GM20000 (cell line): ENCODE measurements at regions not wholly inside any gene's neighbourhood (a gene's known extent, or its start where the extent isn't known, plus 50 kb on each side); places are given as distances from the start of the nearest gene placed in this dataset.

ENCODE experiments used
- DNase-seq: peaks from one replicate; pipeline ENCODE4 v3.0.0; 2012; ENCODE audit warnings: low spot score
- TF ChIP-seq, protein P1 (sequence below): IDR thresholded peaks from 2 replicates; pipeline ENCODE4 v1.5.1; 2012; ENCODE audit warnings: mild to moderate bottlenecking, control low read depth; ENCODE audit errors: extremely low read depth, missing control alignments

DNA sequence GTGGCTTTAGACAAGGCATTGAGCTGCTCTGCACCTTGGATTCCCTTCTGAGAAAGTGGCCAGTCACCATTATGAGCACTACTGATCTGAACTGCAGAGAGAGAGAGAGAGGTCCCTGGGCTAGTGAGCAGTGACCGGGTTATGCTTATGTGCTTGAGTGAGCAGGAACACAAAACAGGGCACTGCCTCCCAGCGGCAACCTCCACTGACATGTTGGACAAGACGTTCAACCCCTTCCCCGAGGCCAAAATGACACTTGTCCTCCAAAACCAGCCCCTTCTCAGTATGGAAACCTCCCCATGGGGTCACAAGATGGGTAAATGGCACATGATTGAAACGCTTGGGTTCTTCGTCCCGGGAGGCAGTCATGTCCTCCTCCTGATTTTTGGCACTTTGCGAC is 339.4 kb upstream of the ZMIZ1 start:
- TF ChIP-seq, protein P1, sequence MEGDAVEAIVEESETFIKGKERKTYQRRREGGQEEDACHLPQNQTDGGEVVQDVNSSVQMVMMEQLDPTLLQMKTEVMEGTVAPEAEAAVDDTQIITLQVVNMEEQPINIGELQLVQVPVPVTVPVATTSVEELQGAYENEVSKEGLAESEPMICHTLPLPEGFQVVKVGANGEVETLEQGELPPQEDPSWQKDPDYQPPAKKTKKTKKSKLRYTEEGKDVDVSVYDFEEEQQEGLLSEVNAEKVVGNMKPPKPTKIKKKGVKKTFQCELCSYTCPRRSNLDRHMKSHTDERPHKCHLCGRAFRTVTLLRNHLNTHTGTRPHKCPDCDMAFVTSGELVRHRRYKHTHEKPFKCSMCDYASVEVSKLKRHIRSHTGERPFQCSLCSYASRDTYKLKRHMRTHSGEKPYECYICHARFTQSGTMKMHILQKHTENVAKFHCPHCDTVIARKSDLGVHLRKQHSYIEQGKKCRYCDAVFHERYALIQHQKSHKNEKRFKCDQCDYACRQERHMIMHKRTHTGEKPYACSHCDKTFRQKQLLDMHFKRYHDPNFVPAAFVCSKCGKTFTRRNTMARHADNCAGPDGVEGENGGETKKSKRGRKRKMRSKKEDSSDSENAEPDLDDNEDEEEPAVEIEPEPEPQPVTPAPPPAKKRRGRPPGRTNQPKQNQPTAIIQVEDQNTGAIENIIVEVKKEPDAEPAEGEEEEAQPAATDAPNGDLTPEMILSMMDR = no peak
- no peak for DNase-seq

DNA sequence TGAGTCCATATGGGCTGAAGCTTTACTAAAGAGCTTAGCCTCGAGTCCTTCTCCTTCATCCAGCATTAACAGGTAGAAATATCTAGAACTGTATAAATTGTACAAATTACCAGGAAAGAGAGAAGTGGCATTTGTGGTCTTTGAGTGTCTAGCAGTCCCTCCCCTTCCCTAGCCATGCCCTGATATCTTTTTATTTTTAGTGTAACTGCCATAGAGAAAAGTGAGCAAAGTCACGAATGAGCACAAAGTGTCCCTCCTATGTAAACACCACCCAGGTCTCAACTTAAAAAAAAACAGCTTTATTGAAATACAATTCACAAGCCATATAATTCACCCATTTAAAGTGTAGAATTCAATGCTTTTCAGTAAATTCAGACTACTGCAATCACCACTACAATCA is 339.0 kb upstream of the ZMIZ1 start:
- TF ChIP-seq, protein P1 = no peak
- DNase-seq = no peak

DNA sequence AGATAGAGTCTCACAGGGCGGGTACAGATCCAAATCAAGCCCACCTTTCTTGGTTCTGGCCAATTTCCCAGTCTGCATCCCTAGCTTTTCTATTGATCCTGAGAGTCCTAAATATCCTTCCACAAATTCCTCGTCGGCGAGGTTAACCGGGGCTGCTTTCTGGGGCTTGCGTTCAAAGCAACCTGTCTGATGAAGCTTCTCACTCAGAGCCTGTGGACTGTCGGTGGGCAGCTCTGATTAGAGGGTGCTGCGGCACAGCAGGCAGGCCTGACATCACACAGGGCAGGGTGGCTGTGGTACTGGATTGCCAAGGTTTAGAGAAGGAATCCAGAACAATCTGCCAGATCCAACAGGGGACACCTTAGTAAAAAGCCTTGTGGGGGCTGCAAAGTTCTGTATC is 338.0 kb upstream of the ZMIZ1 start:
- TF ChIP-seq, protein P1 = no peak
- no peak for DNase-seq

DNA sequence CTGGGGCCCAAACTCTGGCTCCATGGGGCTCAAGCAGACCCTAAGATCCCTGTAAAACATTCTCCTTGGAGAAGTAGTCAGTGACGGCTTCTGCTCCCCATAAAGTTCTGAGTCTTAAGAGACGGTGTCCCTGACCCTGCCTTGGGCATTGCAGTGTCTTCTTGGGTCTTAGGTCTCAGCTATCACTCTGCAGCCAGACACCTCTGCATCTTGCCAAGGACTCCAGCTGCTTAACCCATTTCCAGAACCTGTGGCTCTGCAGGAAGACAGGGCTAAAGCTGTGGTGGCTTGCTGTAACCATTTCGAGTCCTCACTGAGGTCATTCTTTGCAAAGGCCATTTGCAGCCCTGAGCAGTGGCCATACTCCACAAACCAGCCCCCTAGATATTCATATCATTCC is 337.1 kb upstream of the ZMIZ1 start:
- TF ChIP-seq, protein P1 = no peak
- no peak for DNase-seq

DNA sequence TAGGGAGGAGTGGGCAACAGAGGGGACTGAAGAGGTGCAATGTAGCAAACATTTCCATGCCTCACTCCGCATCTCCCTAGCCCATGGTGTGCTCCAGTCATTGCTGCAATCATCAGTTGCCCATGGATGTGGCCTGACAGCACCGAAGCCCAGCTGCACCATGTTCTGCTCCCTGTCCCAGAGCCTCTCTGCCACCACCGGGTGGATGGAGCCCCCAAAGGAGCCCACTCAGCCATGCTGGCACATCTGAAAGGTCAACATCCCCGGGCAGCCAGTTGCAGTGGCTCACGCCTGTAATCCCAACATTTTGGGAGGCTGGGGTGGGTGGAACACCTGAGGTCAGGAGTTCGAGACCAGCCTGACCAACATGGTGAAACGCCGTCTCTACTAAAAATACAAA is 336.4 kb upstream of the ZMIZ1 start:
- TF ChIP-seq, protein P1 = no peak
- no peak for DNase-seq

DNA sequence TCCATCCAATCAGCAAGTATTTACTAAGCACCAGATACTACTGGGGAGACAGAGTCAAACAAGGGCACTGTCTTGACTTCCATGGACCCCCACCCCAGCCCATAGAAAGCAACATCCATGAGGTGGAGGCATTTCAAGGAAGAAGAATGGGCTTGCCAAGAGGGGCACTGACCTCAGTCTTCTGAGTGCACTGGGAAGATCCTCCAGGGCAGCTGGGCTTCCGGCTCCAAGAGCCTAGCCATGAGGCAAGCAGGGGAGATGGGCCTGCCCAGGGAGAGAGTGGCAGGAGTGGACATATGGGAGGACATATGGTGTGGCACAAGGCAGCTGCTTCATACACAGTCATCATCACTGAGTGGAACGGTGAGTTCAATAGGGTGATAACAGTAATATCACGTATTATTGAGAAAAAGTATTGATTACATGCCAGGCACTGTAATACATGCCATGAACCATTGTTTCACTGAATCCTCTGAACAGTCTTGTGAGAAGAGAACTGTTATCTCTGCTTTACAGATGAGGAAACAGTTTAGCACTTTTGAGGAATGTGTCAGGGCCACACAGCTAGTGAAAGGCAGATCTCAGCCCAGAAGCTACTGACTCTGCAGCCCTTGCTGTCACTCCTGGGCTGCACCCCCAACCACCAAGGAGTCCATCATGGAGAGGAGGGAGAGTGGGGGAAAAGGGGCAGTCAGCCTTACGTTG is 331.7 kb upstream of the ZMIZ1 start:
- DNase-seq = no peak
- TF ChIP-seq, protein P1 = no peak

DNA sequence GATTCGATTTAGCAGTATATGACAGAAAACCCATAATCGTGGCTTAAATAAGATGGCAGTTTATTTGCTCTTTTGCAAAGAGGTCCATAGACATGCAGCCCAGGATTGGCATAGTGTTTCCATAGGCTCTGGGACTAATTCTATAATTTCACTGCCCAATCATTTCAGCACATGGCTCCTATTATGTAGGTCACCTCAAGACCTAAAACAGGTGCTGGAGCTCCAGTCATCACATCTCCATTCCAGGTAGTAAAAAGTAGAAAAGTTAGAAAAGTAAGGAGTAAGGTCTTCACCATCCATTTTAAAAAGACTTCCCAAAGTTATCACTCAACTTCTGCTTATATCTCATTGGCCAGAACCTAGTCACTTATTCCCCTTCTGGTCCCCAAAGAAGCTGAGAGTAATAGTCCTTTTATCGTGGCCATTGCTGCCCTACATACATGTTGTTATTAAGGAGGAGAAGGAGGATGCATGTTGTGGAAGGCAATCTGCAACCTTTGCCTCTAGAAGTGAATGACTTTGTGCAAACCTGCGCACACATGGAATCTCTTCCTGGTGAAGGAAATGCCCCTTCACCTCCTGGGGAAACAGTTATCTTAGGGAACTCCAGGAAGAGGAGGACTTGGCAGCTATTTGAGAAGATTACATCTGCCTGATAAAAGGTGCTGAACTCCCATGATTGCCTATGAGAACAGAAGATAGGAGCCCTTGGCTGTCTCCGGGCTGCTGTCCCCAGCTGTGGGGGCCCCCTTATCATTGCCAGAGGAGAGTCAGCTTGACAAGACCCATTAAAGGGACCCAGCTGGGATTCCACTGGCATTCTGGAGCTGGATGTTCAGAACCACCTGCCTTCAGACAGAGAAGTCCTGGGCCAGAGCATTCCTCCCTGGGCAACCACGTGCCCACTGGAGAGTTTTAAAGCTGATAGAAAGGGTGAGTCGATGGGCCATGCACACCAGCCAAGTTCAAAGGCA is 330.6 kb upstream of the ZMIZ1 start:
- TF ChIP-seq, protein P1 = no peak
- DNase-seq = no peak
